Smooth muscle cell (in vitro differentiated cells): ENCODE measurements at regions not wholly inside any gene's neighbourhood (a gene's known extent, or its start where the extent isn't known, plus 50 kb on each side); places are given as distances from the start of the nearest gene placed in this dataset.
"Not testable (repeated sequence)": the region's sequence is repeated elsewhere in the genome, so short reads cannot be mapped to it uniquely, and the experiment has no call there.

Experiments
- DNase-seq: peaks from one replicate; lab custom pipeline; 2025; ENCODE audit not compliant: unreplicated experiment; lab: John Stamatoyannopoulos, UW
- H2AFZ ChIP-seq: fragments of 200-600 bp; sonication (generic); 2 replicates; pipeline ENCODE4 v1.6.0; 2016; ENCODE audit warnings: antibody characterized with exemption, low read depth, mild to moderate bottlenecking
- H3F3A ChIP-seq: fragments of 200-600 bp; sonication (generic); 2 replicates; pipeline ENCODE4 v1.6.0; 2017; ENCODE audit warnings: antibody characterized with exemption, low read depth
- H3K27ac ChIP-seq: fragments of 200-600 bp; sonication (generic); 2 replicates; pipeline ENCODE4 v1.5.1; 2016; ENCODE audit warnings: low read depth, mild to moderate bottlenecking
- H3K27me3 ChIP-seq: fragments of 200-600 bp; sonication (generic); 2 replicates; pipeline ENCODE4 v1.6.1; 2016; ENCODE audit warnings: low read depth, mild to moderate bottlenecking
- H3K36me3 ChIP-seq: fragments of 200-600 bp; sonication (generic); 2 replicates; pipeline ENCODE4 v1.5.1; 2016; ENCODE audit warnings: low read depth
- H3K4me1 ChIP-seq: fragments of 200-600 bp; sonication (generic); 2 replicates; pipeline ENCODE4 v1.5.1; 2016; ENCODE audit warnings: low read depth
- H3K4me2 ChIP-seq: fragments of 200-600 bp; sonication (generic); 2 replicates; pipeline ENCODE4 v1.6.0; 2016; ENCODE audit warnings: mild to moderate bottlenecking
- H3K4me3 ChIP-seq: fragments of 200-600 bp; sonication (generic); 2 replicates; pipeline ENCODE4 v1.5.1; 2016; ENCODE audit warnings: mild to moderate bottlenecking
- H3K79me2 ChIP-seq: fragments of 200-600 bp; sonication (generic); 2 replicates; pipeline ENCODE4 v1.6.0; 2016; ENCODE audit warnings: low read depth, mild to moderate bottlenecking
- H3K9ac ChIP-seq: fragments of 200-600 bp; sonication (generic); 2 replicates; pipeline ENCODE4 v1.6.0; 2016; ENCODE audit warnings: low read depth
- H3K9me3 ChIP-seq: fragments of 200-600 bp; sonication (generic); replicated peaks from 2 replicates; pipeline ENCODE4 v1.5.1; 2016; ENCODE audit warnings: low read depth
- H4K20me1 ChIP-seq: fragments of 200-600 bp; sonication (generic); 2 replicates; pipeline ENCODE4 v1.6.0; 2016; ENCODE audit warnings: low read depth
- WGBS: methylation state at CpG from one replicate; pipeline ENCODE4 v1.1.7; 2016; ENCODE audit warnings: low lambda C conversion rate; 5-methylcytosine and 5-hydroxymethylcytosine counted together
- TF ChIP-seq, protein P1 (sequence below): fragments of 200-600 bp; sonication (generic); IDR thresholded peaks from 2 replicates; pipeline ENCODE4 v1.5.1; 2017; ENCODE audit warnings: borderline replicate concordance, mild to moderate bottlenecking, antibody characterized with exemption; ENCODE audit not compliant: insufficient read depth, poor library complexity, severe bottlenecking

DNA sequence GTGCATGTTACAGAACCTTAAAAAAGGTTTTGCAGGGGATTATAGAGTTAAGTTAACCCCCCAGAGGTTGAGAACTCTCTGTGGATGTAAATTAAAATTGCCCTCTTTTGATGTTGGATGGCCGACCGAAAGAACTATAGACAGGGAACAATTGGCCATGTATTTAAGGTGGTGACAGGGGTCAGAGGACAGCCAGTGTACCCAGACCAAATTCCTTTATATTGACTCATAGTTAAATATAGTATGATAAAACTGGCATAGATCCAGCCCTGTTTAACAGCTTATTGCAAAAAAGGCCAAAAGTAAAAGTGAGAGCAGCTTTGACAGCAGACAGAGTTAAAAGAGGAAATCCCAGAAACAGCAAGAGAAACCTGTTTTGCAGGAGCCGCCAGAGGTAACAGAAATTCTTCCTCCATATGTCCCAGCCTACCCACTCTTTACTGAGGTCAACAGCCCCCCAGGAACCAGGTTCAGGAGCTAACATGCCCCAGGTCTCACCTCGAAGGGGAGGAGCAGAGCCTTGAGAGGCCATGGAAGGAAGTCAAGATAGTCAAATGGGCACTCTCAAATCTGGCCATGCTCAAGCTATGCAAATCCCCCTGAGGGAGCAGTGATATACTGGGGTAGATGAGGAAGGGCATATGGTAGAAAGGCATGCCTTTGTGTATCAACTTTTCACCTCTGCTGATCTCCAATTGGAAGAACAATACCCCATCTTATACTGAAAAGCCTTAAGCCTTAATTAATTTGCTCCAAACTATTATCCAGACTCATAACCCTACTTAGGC is 156.4 kb upstream of the COX7C start:
- Histone ChIP-seq H3K4me1 (no peaks in the 10 kb centered on the region), H3K4me2 (no peak overlapping the region), H4K20me1 (no peaks in the 10 kb centered on the region), H3K27me3 (no peaks in the 10 kb centered on the region), H3K9me3 (no peaks in the 10 kb centered on the region), H3K79me2 (no peaks in the 10 kb centered on the region), H3F3A (no peaks in the 10 kb centered on the region), H3K4me3 (no peak overlapping the region), H3K27ac (no peak overlapping the region), H3K9ac (no peak overlapping the region), H3K36me3 (no peaks in the 10 kb centered on the region), H2AFZ (no peak overlapping the region)
- TF ChIP-seq, protein P1, sequence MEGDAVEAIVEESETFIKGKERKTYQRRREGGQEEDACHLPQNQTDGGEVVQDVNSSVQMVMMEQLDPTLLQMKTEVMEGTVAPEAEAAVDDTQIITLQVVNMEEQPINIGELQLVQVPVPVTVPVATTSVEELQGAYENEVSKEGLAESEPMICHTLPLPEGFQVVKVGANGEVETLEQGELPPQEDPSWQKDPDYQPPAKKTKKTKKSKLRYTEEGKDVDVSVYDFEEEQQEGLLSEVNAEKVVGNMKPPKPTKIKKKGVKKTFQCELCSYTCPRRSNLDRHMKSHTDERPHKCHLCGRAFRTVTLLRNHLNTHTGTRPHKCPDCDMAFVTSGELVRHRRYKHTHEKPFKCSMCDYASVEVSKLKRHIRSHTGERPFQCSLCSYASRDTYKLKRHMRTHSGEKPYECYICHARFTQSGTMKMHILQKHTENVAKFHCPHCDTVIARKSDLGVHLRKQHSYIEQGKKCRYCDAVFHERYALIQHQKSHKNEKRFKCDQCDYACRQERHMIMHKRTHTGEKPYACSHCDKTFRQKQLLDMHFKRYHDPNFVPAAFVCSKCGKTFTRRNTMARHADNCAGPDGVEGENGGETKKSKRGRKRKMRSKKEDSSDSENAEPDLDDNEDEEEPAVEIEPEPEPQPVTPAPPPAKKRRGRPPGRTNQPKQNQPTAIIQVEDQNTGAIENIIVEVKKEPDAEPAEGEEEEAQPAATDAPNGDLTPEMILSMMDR = no peak
- WGBS = 67% methylated on average over 4 of the region's 4 CpGs
- DNase-seq = no peak

DNA sequence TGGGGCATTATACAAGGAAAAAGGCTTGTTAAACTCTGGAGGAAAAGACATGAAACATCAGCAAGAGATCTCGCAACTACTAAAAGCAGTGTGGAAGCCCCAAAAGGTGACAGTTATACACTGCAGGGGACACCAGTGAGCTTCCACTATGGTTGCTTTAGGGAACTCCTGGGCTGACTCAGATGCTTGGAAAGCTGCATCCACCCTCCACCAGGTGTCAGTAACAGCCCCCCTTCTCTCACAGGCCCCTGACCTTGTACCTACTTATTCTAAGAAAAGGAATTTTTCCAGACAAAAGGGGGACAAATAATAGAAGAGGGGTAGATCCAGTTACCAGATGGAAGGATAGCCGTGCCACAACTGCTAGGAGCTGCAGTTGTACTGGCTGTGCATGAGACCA is 154.4 kb upstream of the COX7C start:
- no peak for DNase-seq
- 86% methylated on average over 2 of the region's 2 CpGs for WGBS
- H3K36me3 ChIP-seq = no peaks in the 10 kb centered on the region
- no peak overlapping the region for H3K4me3 ChIP-seq
- no peak overlapping the region for H3K4me2 ChIP-seq
- H3K27me3 ChIP-seq = no peaks in the 10 kb centered on the region
- H3K9me3 ChIP-seq = no peaks in the 10 kb centered on the region
- TF ChIP-seq, protein P1 = no peak
- H2AFZ ChIP-seq = no peak overlapping the region
- no peaks in the 10 kb centered on the region for H3K4me1 ChIP-seq
- H3K27ac ChIP-seq = no peak overlapping the region
- H3K9ac ChIP-seq = no peak overlapping the region
- no peaks in the 10 kb centered on the region for H3K79me2 ChIP-seq
- H4K20me1 ChIP-seq = no peaks in the 10 kb centered on the region
- H3F3A ChIP-seq = no peaks in the 10 kb centered on the region

DNA sequence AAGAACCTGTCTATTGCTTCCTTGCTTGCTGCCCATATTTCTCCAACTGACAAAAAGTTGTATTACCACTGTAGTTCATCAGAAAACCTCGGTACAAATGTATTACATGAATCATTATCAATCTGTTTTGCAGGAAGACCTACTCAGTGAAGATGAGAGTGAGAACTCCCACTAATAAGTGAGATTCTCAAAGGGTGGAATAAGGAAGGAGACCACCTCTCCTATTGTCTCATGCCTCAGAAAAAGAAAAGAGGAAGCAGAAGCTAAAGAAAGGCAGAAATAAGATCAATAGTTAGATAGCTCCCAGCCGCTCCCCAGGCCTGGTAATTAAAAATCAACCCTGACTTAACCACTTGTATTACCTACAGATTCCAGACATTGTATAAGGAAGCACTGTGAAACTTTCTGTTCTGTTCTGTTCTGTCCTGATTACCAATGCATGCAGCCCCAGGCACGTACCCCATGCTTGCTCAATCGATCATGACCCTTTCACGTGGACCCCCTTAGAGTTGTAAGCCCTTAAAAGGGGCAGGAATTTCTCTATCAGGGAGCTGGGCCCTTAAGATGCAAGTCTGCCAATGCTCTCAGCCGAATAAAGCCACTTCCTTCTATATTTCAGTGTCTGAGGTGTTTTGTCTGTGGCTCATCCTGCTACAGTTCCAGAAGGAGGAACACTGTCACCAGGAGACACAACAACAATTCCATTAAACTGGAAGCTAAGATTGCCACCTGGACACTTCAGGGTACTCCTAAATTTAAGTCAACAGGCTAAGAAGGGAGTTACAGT is 152.5 kb upstream of the COX7C start:
- no peaks in the 10 kb centered on the region for H3K9me3 ChIP-seq
- TF ChIP-seq, protein P1 = no peak
- no peaks in the 10 kb centered on the region for H3F3A ChIP-seq
- H3K79me2 ChIP-seq = no peaks in the 10 kb centered on the region
- no peaks in the 10 kb centered on the region for H3K36me3 ChIP-seq
- WGBS = 82% methylated on average over 6 of the region's 6 CpGs
- H3K27ac ChIP-seq = no peak overlapping the region
- no peaks in the 10 kb centered on the region for H4K20me1 ChIP-seq
- H3K27me3 ChIP-seq = no peaks in the 10 kb centered on the region
- H3K4me3 ChIP-seq = no peak overlapping the region
- DNase-seq = no peak
- H3K9ac ChIP-seq = no peak overlapping the region
- H2AFZ ChIP-seq = no peak overlapping the region
- H3K4me2 ChIP-seq = no peak overlapping the region
- no peaks in the 10 kb centered on the region for H3K4me1 ChIP-seq

DNA sequence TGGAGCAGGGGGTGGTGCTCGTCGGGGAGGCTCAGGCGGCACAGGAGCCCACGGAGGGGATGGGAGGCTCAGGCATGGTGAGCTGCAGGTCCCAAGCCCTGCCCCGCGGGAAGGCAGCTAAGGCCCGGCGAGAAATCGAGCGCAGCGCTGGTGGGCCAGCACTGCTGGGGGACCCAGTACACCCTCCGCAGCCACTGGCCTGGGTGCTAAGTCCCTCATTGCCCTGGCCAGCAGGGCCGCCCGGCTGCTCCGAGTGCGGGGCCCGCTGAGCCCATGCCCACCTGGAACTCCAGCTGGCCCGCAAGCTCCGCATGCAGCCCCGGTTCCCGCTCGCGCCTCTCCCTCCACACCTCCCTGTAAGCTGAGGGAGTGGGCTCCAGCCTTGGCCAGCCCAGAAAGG is 151.0 kb upstream of the COX7C start:
- not testable (repeated sequence) for H3K36me3 ChIP-seq, H3K9ac ChIP-seq, H3K4me1 ChIP-seq, H3F3A ChIP-seq, H3K4me2 ChIP-seq, H3K79me2 ChIP-seq, H4K20me1 ChIP-seq, H2AFZ ChIP-seq, H3K27ac ChIP-seq, H3K4me3 ChIP-seq, H3K27me3 ChIP-seq, H3K9me3 ChIP-seq, DNase-seq
- WGBS = 93% methylated on average over 16 of the region's 23 CpGs
